Tibial nerve (tissue), 3 donors: ENCODE measurements at regions not wholly inside any gene's neighbourhood (a gene's known extent, or its start where the extent isn't known, plus 50 kb on each side); places are given as distances from the start of the nearest gene placed in this dataset.

Experiments used
- POLR2A ChIP-seq, 2 donors: fragments of 450-650 bp; IDR thresholded peaks; one replicate each; pipeline ENCODE4 v1.6.1; 2017; ENCODE audit warnings: antibody characterized with exemption in 2 of 2, mild to moderate bottlenecking in 2 of 2, moderate library complexity in 2 of 2
- TF ChIP-seq, protein P1 (sequence below), 5 experiments: fragments of 200-600 bp in 3 of 5; fragments of 450-650 bp in 2 of 5; sonication (generic) in 3 of 5; IDR thresholded peaks; one replicate each; pipeline ENCODE4 v1.5.1; 2016 to 2019; ENCODE audit warnings: antibody characterized with exemption in 5 of 5, mild to moderate bottlenecking in 3 of 5, moderate library complexity in 2 of 5

DNA sequence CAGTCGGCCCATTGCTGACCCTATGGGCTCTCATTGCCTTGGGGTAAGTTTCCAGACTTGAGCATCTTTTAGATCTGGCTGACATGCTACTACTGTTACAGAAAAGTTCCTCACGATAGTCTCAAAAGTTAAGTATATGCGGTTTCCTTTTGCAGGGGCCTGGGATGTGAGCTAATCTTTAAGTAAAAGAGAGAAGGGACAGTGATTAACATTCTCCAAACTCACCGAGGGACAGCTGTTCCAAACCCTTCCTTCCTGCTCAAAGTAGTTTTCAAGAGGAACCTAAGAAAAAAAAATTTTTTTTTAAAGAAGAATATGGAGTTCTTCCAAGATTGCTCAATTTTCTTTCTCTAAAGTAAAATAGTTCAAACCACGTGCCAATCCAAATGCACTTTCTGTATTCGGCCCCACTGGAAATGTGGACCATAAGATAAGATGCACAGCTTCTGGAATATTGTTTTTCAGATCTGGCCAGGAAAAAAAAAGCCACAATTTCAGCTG is 168.0 kb upstream of the SPRY4 start:
- TF ChIP-seq POLR2A (IDR thresholded peaks at IDR 0.05), result no peak
- TF ChIP-seq, protein P1, sequence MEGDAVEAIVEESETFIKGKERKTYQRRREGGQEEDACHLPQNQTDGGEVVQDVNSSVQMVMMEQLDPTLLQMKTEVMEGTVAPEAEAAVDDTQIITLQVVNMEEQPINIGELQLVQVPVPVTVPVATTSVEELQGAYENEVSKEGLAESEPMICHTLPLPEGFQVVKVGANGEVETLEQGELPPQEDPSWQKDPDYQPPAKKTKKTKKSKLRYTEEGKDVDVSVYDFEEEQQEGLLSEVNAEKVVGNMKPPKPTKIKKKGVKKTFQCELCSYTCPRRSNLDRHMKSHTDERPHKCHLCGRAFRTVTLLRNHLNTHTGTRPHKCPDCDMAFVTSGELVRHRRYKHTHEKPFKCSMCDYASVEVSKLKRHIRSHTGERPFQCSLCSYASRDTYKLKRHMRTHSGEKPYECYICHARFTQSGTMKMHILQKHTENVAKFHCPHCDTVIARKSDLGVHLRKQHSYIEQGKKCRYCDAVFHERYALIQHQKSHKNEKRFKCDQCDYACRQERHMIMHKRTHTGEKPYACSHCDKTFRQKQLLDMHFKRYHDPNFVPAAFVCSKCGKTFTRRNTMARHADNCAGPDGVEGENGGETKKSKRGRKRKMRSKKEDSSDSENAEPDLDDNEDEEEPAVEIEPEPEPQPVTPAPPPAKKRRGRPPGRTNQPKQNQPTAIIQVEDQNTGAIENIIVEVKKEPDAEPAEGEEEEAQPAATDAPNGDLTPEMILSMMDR (IDR thresholded peaks at IDR 0.05), result no peak
